BJ (cell line): ENCODE measurements at regions not wholly inside any gene's neighbourhood (a gene's known extent, or its start where the extent isn't known, plus 50 kb on each side); places are given as distances from the start of the nearest gene placed in this dataset.

ENCODE experiments used
- CTCF ChIA-PET: fragments of 350-600 bp; formaldehyde crosslinking; extraction: SDS; loops from one replicate; lab custom pipeline; 2021; ENCODE audit warnings: antibody characterized with exemption, inconsistent platforms; lab: Yijun Ruan, JAX
- POLR2A ChIA-PET: fragments of 300-600 bp; sonication (Branson Sonifier 250); formaldehyde crosslinking; extraction: SDS; loops from one replicate; lab custom pipeline; 2021; ENCODE audit warnings: antibody characterized with exemption; lab: Charles Lee
- DNase-seq: peaks from one replicate; pipeline ENCODE4 v3.0.0-alpha.2; 2011; ENCODE audit warnings: low read depth
- H3K27me3 ChIP-seq: 2 replicates; pipeline ENCODE4 v1.6.0; 2011; ENCODE audit warnings: low read length; ENCODE audit not compliant: control insufficient read depth, insufficient read depth
- H3K36me3 ChIP-seq: 2 replicates; pipeline ENCODE4 v1.5.1; 2011; ENCODE audit warnings: low read length; ENCODE audit not compliant: control insufficient read depth, insufficient read depth
- H3K4me3 ChIP-seq: 2 replicates; pipeline ENCODE4 v1.5.1; 2011; ENCODE audit warnings: low read depth, mild to moderate bottlenecking, control low read depth, low read length
- CTCF ChIP-seq: IDR thresholded peaks from 2 replicates; pipeline ENCODE4 v1.5.1; 2011; ENCODE audit warnings: low read depth, mild to moderate bottlenecking, control low read depth, inconsistent platforms, low read length, moderate library complexity; ENCODE audit not compliant: insufficient read depth

GRCh38 chr4:41318839-41319530, 62.3 kb downstream of the UCHL1 start:
- no peak for DNase-seq
- Histone ChIP-seq H3K4me3 (no peak overlapping the region), H3K27me3 (no peaks in the 10 kb centered on the region), H3K36me3 (no peaks in the 10 kb centered on the region)
- ChIA-PET CTCF (interaction anchor here (0.7 kb wide), 1 partner anchor 38 kb away, joined by 3 read pairs; no protein-coding TSS in a partner anchor), POLR2A (no interaction called here)
- no peak for TF ChIP-seq CTCF

- no peak for TF ChIP-seq CTCF
- H3K36me3 ChIP-seq, result no peaks in the 10 kb centered on the region
- CTCF ChIA-PET, result interaction anchor here (1.3 kb wide), 1 partner anchor 20 kb away, joined by 3 read pairs; no protein-coding TSS in a partner anchor
- no peak overlapping the region for H3K4me3 ChIP-seq
- H3K27me3 ChIP-seq, result no peaks in the 10 kb centered on the region
- POLR2A ChIA-PET, result no interaction called here
- no peak for DNase-seq
These were observed 62.8 kb downstream of the UCHL1 start for GRCh38 chr4:41319553-41319952.

- DNase-seq, result no peak
- no peaks in the 10 kb centered on the region for H3K27me3 ChIP-seq
- CTCF ChIA-PET, result interaction anchor here (1.3 kb wide), 1 partner anchor 20 kb away, joined by 3 read pairs; no protein-coding TSS in a partner anchor
- no peak overlapping the region for H3K4me3 ChIP-seq
- POLR2A ChIA-PET, result no interaction called here
- H3K36me3 ChIP-seq, result no peaks in the 10 kb centered on the region
- TF ChIP-seq CTCF, result no peak
These were observed 63.5 kb downstream of the UCHL1 start for GRCh38 chr4:41320278-41320677.

GRCh38 chr4:41320786-41321185, 64.1 kb downstream of the UCHL1 start:
- ChIA-PET POLR2A (no interaction called here), CTCF (interaction anchor here (1.3 kb wide), 1 partner anchor 19 kb away, joined by 3 read pairs; no protein-coding TSS in a partner anchor)
- H3K4me3 ChIP-seq, result no peak overlapping the region
- no peaks in the 10 kb centered on the region for H3K27me3 ChIP-seq
- no peak for DNase-seq
- no peak for TF ChIP-seq CTCF
- H3K36me3 ChIP-seq, result no peaks in the 10 kb centered on the region

GRCh38 chr4:41321216-41321945, 64.7 kb downstream of the UCHL1 start:
- Histone ChIP-seq H3K4me3 (no peak overlapping the region), H3K36me3 (no peaks in the 10 kb centered on the region), H3K27me3 (no peaks in the 10 kb centered on the region)
- ChIA-PET POLR2A (no interaction called here), CTCF (no interaction called here)
- no peak for TF ChIP-seq CTCF
- no peak for DNase-seq
